PC-3 (cell line): ENCODE measurements at regions not wholly inside any gene's neighbourhood (a gene's known extent, or its start where the extent isn't known, plus 50 kb on each side); places are given as distances from the start of the nearest gene placed in this dataset.

Source experiments
- EZH2 ChIP-seq: fragments of 300-600 bp; sonication (generic); IDR thresholded peaks from one replicate; pipeline ENCODE4 v1.6.1; 2017; ENCODE audit warnings: antibody characterized with exemption, mild to moderate bottlenecking, low read length; ENCODE audit not compliant: unreplicated experiment
- TF ChIP-seq, protein P1 (sequence below): fragments of 300-600 bp; sonication (generic); conservative IDR thresholded peaks from 2 replicates; pipeline ENCODE4 v1.5.1; 2017; ENCODE audit warnings: antibody characterized with exemption, low read depth, mild to moderate bottlenecking, low read length

DNA sequence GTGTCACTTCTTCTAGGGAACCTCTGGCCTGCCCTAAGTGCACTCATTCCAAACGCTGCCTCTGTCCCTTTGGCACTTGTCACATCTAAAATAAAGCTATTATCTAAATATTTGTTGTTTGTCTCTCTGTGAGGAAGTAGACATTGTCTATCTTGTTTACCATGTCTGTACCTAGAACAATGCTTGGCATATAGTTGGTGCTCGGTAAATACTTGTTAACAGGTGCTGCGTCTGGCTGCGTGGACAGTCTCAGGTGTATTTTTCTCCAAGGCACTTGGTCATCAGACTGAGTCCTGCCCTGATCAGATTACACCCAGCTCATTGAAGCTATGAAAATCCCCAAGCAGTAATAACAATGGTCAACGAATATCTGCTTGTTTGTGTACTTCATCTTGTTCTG is 174.9 kb upstream of the SMIM23 start:
- TF ChIP-seq, protein P1, sequence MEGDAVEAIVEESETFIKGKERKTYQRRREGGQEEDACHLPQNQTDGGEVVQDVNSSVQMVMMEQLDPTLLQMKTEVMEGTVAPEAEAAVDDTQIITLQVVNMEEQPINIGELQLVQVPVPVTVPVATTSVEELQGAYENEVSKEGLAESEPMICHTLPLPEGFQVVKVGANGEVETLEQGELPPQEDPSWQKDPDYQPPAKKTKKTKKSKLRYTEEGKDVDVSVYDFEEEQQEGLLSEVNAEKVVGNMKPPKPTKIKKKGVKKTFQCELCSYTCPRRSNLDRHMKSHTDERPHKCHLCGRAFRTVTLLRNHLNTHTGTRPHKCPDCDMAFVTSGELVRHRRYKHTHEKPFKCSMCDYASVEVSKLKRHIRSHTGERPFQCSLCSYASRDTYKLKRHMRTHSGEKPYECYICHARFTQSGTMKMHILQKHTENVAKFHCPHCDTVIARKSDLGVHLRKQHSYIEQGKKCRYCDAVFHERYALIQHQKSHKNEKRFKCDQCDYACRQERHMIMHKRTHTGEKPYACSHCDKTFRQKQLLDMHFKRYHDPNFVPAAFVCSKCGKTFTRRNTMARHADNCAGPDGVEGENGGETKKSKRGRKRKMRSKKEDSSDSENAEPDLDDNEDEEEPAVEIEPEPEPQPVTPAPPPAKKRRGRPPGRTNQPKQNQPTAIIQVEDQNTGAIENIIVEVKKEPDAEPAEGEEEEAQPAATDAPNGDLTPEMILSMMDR: no peak
- no peak for TF ChIP-seq EZH2
